Epithelial cell of esophagus (primary cell): ENCODE measurements at regions not wholly inside any gene's neighbourhood (a gene's known extent, or its start where the extent isn't known, plus 50 kb on each side); places are given as distances from the start of the nearest gene placed in this dataset.

Experiments used
- DNase-seq: peaks from one replicate; pipeline ENCODE4 v3.0.0; 2010; ENCODE audit warnings: low read depth
- H3K4me3 ChIP-seq: 2 replicates; pipeline ENCODE4 v1.5.1; 2011; ENCODE audit warnings: mild to moderate bottlenecking, low read length, control low read depth
- TF ChIP-seq, protein P1 (sequence below): IDR thresholded peaks from 2 replicates; pipeline ENCODE4 v1.5.1; 2011; ENCODE audit warnings: low read depth, mild to moderate bottlenecking, low read length, control low read depth, inconsistent platforms; ENCODE audit not compliant: insufficient read depth; ENCODE audit errors: missing control alignments

DNA sequence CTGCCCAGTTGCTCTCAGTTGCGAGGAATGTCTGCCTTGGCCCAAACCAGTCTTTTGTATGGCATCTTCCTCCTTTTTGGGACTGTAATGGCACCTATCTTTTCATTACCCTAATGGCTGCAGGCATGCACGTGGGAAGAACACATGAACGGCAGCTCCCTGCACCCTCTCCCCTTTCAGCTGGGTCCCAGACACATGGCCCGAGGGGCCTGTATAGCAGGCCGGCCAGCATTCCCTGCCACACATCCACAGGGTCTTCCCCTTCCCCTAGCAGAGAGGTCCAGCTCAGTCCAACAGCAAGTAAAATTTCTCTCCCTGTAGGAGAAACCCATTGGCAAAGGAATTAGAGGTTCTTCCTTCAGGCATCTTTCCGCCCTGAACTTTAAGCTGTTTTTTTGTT lies 829.1 kb upstream of the AGA start:
- H3K4me3 ChIP-seq: no peak overlapping the region
- TF ChIP-seq, protein P1, sequence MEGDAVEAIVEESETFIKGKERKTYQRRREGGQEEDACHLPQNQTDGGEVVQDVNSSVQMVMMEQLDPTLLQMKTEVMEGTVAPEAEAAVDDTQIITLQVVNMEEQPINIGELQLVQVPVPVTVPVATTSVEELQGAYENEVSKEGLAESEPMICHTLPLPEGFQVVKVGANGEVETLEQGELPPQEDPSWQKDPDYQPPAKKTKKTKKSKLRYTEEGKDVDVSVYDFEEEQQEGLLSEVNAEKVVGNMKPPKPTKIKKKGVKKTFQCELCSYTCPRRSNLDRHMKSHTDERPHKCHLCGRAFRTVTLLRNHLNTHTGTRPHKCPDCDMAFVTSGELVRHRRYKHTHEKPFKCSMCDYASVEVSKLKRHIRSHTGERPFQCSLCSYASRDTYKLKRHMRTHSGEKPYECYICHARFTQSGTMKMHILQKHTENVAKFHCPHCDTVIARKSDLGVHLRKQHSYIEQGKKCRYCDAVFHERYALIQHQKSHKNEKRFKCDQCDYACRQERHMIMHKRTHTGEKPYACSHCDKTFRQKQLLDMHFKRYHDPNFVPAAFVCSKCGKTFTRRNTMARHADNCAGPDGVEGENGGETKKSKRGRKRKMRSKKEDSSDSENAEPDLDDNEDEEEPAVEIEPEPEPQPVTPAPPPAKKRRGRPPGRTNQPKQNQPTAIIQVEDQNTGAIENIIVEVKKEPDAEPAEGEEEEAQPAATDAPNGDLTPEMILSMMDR: no peak
- DNase-seq: no peak

DNA sequence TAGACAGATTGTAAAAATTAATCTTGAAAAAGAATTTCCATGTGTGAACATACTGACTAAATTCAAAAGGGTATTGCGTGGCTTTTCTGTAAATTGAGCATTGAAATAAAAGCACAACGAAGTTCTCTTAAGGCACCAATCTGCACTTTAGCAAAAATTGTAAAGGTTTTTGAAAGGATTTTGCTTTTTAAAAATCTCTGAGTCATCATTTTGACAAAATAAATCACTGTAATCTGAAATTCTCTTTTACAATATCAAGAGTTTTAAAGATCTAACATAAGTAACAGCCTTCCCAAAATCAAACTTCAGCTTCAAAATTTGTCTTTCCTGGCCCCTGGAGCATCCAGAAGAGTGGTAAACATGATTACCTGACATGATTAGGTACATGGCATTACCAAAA lies 830.9 kb upstream of the AGA start:
- no peak for DNase-seq
- no peak overlapping the region for H3K4me3 ChIP-seq
- TF ChIP-seq, protein P1: no peak

DNA sequence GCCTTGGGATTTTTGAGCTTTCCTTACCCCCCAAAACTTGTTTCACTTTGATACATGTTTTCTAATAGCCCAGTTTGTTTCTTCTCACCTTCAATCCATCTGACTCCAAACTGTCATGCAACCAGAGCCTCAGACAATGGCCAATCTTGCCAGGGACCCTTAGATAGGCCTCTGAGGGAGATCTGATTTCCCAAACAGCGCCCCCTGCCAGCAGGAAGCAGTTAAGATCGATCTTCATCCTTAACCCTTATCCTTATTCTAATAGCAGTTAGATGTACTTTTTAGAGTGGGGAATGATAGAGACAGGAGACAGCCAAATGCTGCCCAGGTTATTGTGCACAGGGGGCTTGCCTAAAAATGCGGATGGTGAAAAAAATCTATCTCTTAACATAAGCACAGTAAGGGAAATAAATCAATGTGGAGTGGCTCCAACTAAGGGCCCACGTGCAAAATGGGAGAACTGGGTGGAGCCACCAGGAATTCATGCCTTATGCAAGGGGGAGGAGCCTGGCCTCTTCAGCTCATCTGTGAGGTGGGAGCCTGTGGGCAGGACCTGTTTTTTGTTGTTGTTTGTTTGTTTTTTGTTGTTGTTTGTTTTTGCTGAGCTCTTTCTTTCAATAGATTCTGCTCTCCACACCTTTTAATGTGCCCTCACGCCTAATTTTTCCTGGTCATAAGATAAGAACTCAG lies 833.6 kb upstream of the AGA start:
- TF ChIP-seq, protein P1: no peak

DNA sequence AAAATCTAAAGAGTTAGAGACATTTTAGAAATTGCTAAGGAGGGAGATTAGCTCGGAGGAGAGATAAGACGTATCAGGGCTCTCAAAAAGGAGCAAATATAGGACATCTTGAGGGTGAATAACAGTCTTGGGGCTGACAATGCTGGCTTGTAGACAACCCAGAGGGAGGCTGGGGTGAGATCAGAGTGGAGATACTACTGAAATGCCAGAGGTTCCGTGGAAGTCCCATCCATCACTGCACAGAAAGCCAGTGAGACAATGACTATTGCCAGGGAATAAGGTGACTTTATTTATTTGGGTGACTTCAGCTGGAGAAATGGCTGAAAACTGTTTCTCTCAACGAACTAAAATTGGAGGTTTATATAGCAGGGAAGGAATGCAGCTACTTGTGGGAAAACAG lies 838.1 kb upstream of the AGA start:
- no peak for DNase-seq
- TF ChIP-seq, protein P1: no peak
- H3K4me3 ChIP-seq: no peak overlapping the region

More for the DNA sequence above, 833.6 kb upstream of the AGA start:
- no peak for DNase-seq
- H3K4me3 ChIP-seq: no peak overlapping the region

DNA sequence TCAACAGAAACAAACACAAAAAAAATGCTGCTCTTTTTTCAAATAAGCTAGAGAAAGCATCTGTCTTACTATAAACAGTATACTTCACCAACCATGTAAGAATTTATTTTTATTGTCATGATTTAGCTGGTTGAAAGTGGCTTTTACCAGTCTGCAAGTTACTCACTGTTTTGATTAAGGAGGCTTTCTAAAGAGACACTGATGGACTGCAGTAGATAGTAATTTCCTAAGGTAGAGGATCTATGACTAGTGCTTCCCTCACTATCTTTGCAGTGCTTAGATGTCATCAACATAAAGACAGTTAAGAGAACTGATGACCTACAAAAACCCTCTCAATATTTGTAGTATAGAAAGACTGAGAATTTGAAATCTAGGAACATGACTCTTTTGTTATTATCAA lies 846.2 kb upstream of the AGA start:
- TF ChIP-seq, protein P1: no peak

DNA sequence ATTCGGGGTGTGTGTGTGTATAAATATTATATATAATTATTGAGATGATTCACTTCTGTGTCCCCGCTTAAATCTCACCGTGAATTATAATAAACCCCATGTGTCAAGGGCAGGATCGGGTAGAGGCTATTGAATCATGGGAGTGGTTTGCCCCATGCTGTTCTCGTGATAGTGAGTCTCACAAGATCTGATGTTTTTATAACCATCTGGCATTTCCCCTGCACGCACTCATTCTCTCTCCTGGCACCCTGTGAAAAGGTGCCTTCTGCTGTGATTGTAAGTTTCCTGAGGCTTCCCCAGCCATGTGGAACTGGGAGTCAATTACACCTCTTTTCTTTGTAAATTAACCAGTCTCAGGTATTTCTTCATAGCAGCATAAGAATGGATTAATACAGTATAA lies 851.4 kb upstream of the AGA start:
- DNase-seq: no peak
- H3K4me3 ChIP-seq: no peak overlapping the region
- TF ChIP-seq, protein P1: no peak

More for the DNA sequence above, 846.2 kb upstream of the AGA start:
- H3K4me3 ChIP-seq: no peak overlapping the region
- DNase-seq: no peak

DNA sequence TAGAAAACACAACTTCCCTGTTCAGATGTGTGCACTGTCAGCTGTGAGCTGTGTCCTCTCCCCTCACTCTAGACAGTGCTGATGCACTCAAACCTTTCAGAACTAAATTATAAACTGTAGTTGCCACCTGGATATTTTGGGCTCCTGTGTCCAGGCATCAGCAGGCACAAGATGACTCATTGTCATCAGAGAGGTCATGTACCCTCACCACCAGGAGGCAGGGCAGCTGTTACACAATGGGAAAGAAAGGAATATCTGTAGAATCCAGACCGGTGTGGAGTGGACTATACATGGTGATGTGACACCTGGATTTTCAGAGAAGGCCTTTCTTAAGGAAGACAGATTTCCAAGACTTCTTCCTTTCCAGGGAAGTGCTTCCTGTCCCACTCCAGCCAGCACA lies 854.4 kb upstream of the AGA start:
- no peak for DNase-seq
- H3K4me3 ChIP-seq: no peak overlapping the region
- TF ChIP-seq, protein P1: no peak
